H9 (cell line): ENCODE measurements at regions not wholly inside any gene's neighbourhood (a gene's known extent, or its start where the extent isn't known, plus 50 kb on each side); places are given as distances from the start of the nearest gene placed in this dataset.

Source experiments
- DNase-seq: peaks from one replicate; pipeline ENCODE4 v3.0.0-alpha.2; 2017
- H2AFZ ChIP-seq: one replicate; pipeline ENCODE4 v1.6.1; 2013; ENCODE audit warnings: mild to moderate bottlenecking, low read length, control low read depth, moderate library complexity
- H2AK5ac ChIP-seq: 2 replicates; pipeline ENCODE4 v1.6.1; 2013; ENCODE audit warnings: low read length, control low read depth, mixed read lengths; ENCODE audit not compliant: insufficient read length
- H2BK120ac ChIP-seq: one replicate; pipeline ENCODE4 v1.6.1; 2013; ENCODE audit warnings: low read depth, mild to moderate bottlenecking, low read length, control low read depth, inconsistent platforms; ENCODE audit not compliant: poor library complexity, severe bottlenecking
- H2BK12ac ChIP-seq: 2 replicates; pipeline ENCODE4 v1.6.1; 2013; ENCODE audit warnings: low read length, control low read depth, mixed read lengths, low read depth; ENCODE audit not compliant: insufficient read length
- H2BK15ac ChIP-seq: 2 replicates; pipeline ENCODE4 v1.6.1; 2013; ENCODE audit warnings: low read depth, low read length, control low read depth
- H2BK20ac ChIP-seq: one replicate; pipeline ENCODE4 v1.6.1; 2013; ENCODE audit warnings: low read depth, mild to moderate bottlenecking, low read length, control low read depth, inconsistent platforms; ENCODE audit not compliant: poor library complexity, severe bottlenecking
- H2BK5ac ChIP-seq: 2 replicates; pipeline ENCODE4 v1.6.1; 2013; ENCODE audit warnings: low read length, control low read depth, mixed read lengths; ENCODE audit not compliant: insufficient read length
- H3K14ac ChIP-seq: 2 replicates; pipeline ENCODE4 v1.6.1; 2013; ENCODE audit warnings: low read length, control low read depth; ENCODE audit not compliant: insufficient read depth
- H3K18ac ChIP-seq: 2 replicates; pipeline ENCODE4 v1.6.1; 2013; ENCODE audit warnings: low read depth, mild to moderate bottlenecking, mixed read lengths, low read length, control low read depth; ENCODE audit not compliant: insufficient read length
- H3K23ac ChIP-seq: 2 replicates; pipeline ENCODE4 v1.6.1; 2013; ENCODE audit warnings: low read length, control low read depth, mixed read lengths, low read depth; ENCODE audit not compliant: insufficient read length
- H3K23me2 ChIP-seq: 2 replicates; pipeline ENCODE4 v1.6.1; 2013; ENCODE audit warnings: low read depth, mild to moderate bottlenecking, mixed read lengths, low read length, control low read depth; ENCODE audit not compliant: insufficient read length, poor library complexity, severe bottlenecking
- H3K27ac ChIP-seq: 2 replicates; pipeline ENCODE4 v1.5.1; 2013; ENCODE audit warnings: low read length, control low read depth, mixed read lengths, low read depth; ENCODE audit not compliant: insufficient read length
- H3K27me3 ChIP-seq: 2 replicates; pipeline ENCODE4 v1.6.1; 2013; ENCODE audit warnings: low read length, control low read depth, inconsistent platforms; ENCODE audit not compliant: insufficient read depth
- H3K4ac ChIP-seq: 2 replicates; pipeline ENCODE4 v1.6.1; 2013; ENCODE audit warnings: low read depth, mild to moderate bottlenecking, control low read depth, inconsistent platforms, low read length, moderate library complexity
- H3K4me1 ChIP-seq: 2 replicates; pipeline ENCODE4 v1.6.1; 2013; ENCODE audit warnings: low read length, control low read depth, inconsistent platforms; ENCODE audit not compliant: insufficient read depth
- H3K4me2 ChIP-seq: 2 replicates; pipeline ENCODE4 v1.6.1; 2013; ENCODE audit warnings: low read length, control low read depth, mixed read lengths; ENCODE audit not compliant: insufficient read length, insufficient read depth
- H3K56ac ChIP-seq: 2 replicates; pipeline ENCODE4 v1.6.1; 2013; ENCODE audit warnings: low read depth, mild to moderate bottlenecking, mixed read lengths, low read length, control low read depth; ENCODE audit not compliant: insufficient read length
- H3K79me1 ChIP-seq: 2 replicates; pipeline ENCODE4 v1.6.1; 2013; ENCODE audit warnings: low read depth, mild to moderate bottlenecking, moderate library complexity, low read length, control low read depth, inconsistent platforms; ENCODE audit not compliant: insufficient read depth, poor library complexity, severe bottlenecking
- H3K79me2 ChIP-seq: 2 replicates; pipeline ENCODE4 v1.6.1; 2013; ENCODE audit warnings: low read length, control low read depth, inconsistent platforms; ENCODE audit not compliant: insufficient read depth
- H3K9ac ChIP-seq: 2 replicates; pipeline ENCODE4 v1.6.1; 2013; ENCODE audit warnings: low read length, control low read depth, mixed read lengths; ENCODE audit not compliant: insufficient read length; ENCODE audit errors: extremely low read depth
- H3K9me3 ChIP-seq: one replicate; pipeline ENCODE4 v1.6.1; 2013; ENCODE audit warnings: low read depth, low read length, inconsistent platforms; ENCODE audit not compliant: control insufficient read depth
- H3T11ph ChIP-seq: one replicate; pipeline ENCODE4 v1.6.1; 2013; ENCODE audit warnings: mild to moderate bottlenecking, low read length, control low read depth, inconsistent platforms
- H4K20me1 ChIP-seq: one replicate; pipeline ENCODE4 v1.6.1; 2013; ENCODE audit not compliant: control insufficient read depth, insufficient read length, insufficient read depth
- H4K5ac ChIP-seq: 2 replicates; pipeline ENCODE4 v1.6.1; 2013; ENCODE audit warnings: low read depth, mild to moderate bottlenecking, mixed read lengths, low read length, control low read depth; ENCODE audit not compliant: insufficient read length
- H4K8ac ChIP-seq: replicated peaks from 2 replicates; pipeline ENCODE4 v1.6.1; 2013; ENCODE audit warnings: low read length, control low read depth, mixed read lengths, low read depth; ENCODE audit not compliant: insufficient read length
- H4K91ac ChIP-seq: 2 replicates; pipeline ENCODE4 v1.6.1; 2013; ENCODE audit warnings: low read depth, mild to moderate bottlenecking, moderate library complexity, mixed read lengths, low read length, control low read depth; ENCODE audit not compliant: insufficient read length
- H3K27ac Mint-ChIP-seq, 3 experiments: 2 replicates in 2 of 3; 3 replicates in 1 of 3; pipeline ENCODE4 v1.8.0; 2020 to 2021; ENCODE audit warnings: mixed read lengths in 3 of 3, mild to moderate bottlenecking in 1 of 3, moderate library complexity in 1 of 3
- H3K27me3 Mint-ChIP-seq: 2 replicates; pipeline ENCODE4 v1.8.0; 2021; ENCODE audit warnings: low read depth, mild to moderate bottlenecking, moderate library complexity, mixed read lengths
- H3K36me3 Mint-ChIP-seq, 3 experiments: 2 replicates in 2 of 3; 3 replicates in 1 of 3; pipeline ENCODE4 v1.8.0; 2020 to 2021; ENCODE audit warnings: low read depth in 3 of 3, mixed read lengths in 3 of 3; ENCODE audit not compliant: insufficient read depth in 1 of 3
- H3K4me1 Mint-ChIP-seq, 2 experiments: 2 replicates each; pipeline ENCODE4 v1.8.0; 2020; ENCODE audit warnings: mixed read lengths in 2 of 2
- H3K4me3 Mint-ChIP-seq, 2 experiments: 2 replicates in 1 of 2; 3 replicates in 1 of 2; pipeline ENCODE4 v1.8.0; 2020 to 2021; ENCODE audit warnings: mild to moderate bottlenecking in 2 of 2, mixed read lengths in 2 of 2, moderate library complexity in 1 of 2
- H3K9me3 Mint-ChIP-seq, 2 experiments: 2 replicates in 1 of 2; 3 replicates in 1 of 2; pipeline ENCODE4 v1.8.0; 2020; ENCODE audit warnings: mild to moderate bottlenecking in 2 of 2, mixed read lengths in 2 of 2, moderate library complexity in 1 of 2
- WGBS: extraction: QIAGEN DNeasy Blood & Tissue Kit; methylation state at CpG from one replicate; pipeline ENCODE4 v1.1.7; 2013; ENCODE audit warnings: missing lambda C conversion rate, low lambda C conversion rate, mixed read lengths; ENCODE audit not compliant: insufficient read length; ENCODE audit errors: extremely low coverage; 5-methylcytosine and 5-hydroxymethylcytosine counted together
- TF ChIP-seq, protein P1 (sequence below): fragments of 200-600 bp; sonication (generic); conservative IDR thresholded peaks from 3 replicates; pipeline ENCODE4 v1.8.0; 2021; ENCODE audit warnings: antibody characterized with exemption, mild to moderate bottlenecking

GRCh38 chr1:143672983-143673382 lies 298.8 kb downstream of the FAM72C start:
- WGBS, result no CpG with 5 or more reads among the region's 2 CpGs

More at GRCh38 chr1:143672983-143673382, 298.8 kb downstream of the FAM72C start:
- no peak overlapping the region for H3K14ac ChIP-seq
- H3K79me2 ChIP-seq, result no peaks in the 10 kb centered on the region
- TF ChIP-seq, protein P1, sequence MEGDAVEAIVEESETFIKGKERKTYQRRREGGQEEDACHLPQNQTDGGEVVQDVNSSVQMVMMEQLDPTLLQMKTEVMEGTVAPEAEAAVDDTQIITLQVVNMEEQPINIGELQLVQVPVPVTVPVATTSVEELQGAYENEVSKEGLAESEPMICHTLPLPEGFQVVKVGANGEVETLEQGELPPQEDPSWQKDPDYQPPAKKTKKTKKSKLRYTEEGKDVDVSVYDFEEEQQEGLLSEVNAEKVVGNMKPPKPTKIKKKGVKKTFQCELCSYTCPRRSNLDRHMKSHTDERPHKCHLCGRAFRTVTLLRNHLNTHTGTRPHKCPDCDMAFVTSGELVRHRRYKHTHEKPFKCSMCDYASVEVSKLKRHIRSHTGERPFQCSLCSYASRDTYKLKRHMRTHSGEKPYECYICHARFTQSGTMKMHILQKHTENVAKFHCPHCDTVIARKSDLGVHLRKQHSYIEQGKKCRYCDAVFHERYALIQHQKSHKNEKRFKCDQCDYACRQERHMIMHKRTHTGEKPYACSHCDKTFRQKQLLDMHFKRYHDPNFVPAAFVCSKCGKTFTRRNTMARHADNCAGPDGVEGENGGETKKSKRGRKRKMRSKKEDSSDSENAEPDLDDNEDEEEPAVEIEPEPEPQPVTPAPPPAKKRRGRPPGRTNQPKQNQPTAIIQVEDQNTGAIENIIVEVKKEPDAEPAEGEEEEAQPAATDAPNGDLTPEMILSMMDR, result no peak
- no peak overlapping the region for H3K18ac ChIP-seq
- Mint-ChIP-seq H3K36me3 (peaks cover 4 to 57% (median 28%) of the 10 kb centered on the region in 3 experiments; a peak in 6 of 7 replicates), H3K4me1 (no peaks in the 10 kb centered on the region), H3K4me3 (no peak overlapping the region), H3K27ac (no peak overlapping the region), H3K9me3 (peaks cover 90% of the 10 kb centered on the region in 2 experiments), H3K27me3 (peaks cover under 1% of the 10 kb centered on the region)
- no peak overlapping the region for H4K91ac ChIP-seq
- no peak overlapping the region for H2BK120ac ChIP-seq
- no peak overlapping the region for H3K4me2 ChIP-seq
- no peak overlapping the region for H2BK12ac ChIP-seq
- no peak overlapping the region for H3T11ph ChIP-seq
- no peak for DNase-seq
- no peaks in the 10 kb centered on the region for H3K4me1 ChIP-seq
- H2AFZ ChIP-seq, result no peak overlapping the region
- no peaks in the 10 kb centered on the region for H4K20me1 ChIP-seq
- H3K4ac ChIP-seq, result no peak overlapping the region
- H3K56ac ChIP-seq, result no peak overlapping the region
- no peak overlapping the region for H2AK5ac ChIP-seq
- H2BK5ac ChIP-seq, result no peak overlapping the region
- H2BK15ac ChIP-seq, result no peak overlapping the region
- H2BK20ac ChIP-seq, result no peak overlapping the region
- H4K5ac ChIP-seq, result no peak overlapping the region
- H3K9me3 ChIP-seq, result peaks cover 92% of the 10 kb centered on the region
- no peaks in the 10 kb centered on the region for H3K79me1 ChIP-seq
- H3K27ac ChIP-seq, result no peak overlapping the region
- H3K27me3 ChIP-seq, result no peaks in the 10 kb centered on the region
- H3K23me2 ChIP-seq, result no peaks in the 10 kb centered on the region
- no peak overlapping the region for H3K23ac ChIP-seq
- H4K8ac ChIP-seq, result no peak overlapping the region
- no peak overlapping the region for H3K9ac ChIP-seq
